Muscle of back (tissue), 3 donors: ENCODE measurements at regions not wholly inside any gene's neighbourhood (a gene's known extent, or its start where the extent isn't known, plus 50 kb on each side); places are given as distances from the start of the nearest gene placed in this dataset.

Source experiments
- DNase-seq, 3 donors: peaks; one replicate each; pipeline versions ENCODE4 v3.0.0 to v3.0.0-alpha.2; 2013

DNA sequence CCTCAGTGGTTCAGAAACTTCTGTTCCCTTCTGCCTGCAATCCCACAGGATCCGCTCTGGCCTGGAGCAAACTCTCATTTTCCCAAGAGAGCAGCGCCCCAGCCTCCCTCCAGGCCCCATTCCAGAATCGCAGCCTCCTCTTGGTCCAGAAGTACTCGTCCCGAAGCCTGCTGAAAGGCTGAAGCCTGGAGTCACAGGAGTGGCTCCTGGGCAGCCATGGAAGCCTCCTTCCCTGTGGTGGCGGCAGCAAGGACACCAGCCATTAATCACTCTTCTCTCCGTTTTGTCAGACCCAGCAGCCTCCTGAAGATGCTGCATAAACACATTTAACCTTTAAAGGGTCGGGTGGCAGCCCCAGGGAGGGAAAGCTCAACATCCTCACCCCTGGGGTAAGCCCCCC is 66.9 kb upstream of the TNRC6C start:
- no peak for DNase-seq

DNA sequence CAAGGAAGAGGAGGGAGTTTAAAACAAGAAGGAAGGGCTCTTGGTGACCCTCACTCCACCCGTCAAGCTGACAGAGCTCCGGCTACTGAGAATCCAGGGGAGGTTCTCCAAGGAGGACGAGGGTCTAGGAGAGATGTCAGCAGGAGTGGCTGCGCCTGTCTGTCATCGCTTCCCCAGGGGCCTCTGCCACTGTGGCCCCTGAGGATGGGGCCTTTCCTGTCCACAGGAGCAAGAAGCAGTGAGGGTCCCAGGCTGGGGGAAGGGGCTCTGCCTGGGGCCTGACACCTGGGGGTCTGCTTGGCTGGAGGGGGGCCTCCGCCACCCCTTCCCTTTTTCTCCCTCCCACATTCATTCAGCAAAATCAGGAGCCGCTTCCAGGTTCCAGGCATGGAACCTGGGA is 66.5 kb upstream of the TNRC6C start:
- no peak for DNase-seq

DNA sequence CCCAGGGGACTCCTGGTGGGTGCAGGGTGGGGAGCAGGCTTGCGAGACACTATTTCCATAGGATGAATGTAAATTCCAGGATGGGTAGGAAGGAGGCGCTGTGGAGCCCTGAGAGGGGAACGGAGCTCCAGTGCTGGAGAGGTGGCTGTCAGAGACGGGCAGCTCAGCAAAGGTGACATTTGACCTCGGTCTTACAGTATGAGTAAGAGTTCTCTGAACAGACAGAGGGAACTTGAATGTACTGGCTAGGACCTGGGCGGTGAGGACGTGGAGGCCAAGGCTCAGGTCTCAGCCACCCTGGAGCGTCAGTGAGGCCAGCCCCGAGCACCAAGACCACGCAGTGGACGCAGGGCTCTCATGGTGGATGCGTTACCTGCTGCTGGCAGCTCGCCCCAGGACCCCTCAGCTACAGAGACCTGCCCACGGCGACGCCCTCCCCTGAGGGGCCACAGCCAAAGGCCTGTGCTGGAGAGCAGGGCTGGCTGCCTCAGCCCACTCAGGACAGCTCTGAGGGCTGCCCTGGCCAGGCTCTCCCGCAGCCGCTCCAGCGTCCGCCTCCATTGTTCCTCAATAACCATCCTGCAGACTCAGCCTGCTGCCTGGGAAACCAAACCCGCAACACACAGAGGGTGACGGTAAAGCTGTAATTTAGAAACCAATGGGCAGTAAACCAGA is 65.9 kb upstream of the TNRC6C start:
- no peak for DNase-seq

DNA sequence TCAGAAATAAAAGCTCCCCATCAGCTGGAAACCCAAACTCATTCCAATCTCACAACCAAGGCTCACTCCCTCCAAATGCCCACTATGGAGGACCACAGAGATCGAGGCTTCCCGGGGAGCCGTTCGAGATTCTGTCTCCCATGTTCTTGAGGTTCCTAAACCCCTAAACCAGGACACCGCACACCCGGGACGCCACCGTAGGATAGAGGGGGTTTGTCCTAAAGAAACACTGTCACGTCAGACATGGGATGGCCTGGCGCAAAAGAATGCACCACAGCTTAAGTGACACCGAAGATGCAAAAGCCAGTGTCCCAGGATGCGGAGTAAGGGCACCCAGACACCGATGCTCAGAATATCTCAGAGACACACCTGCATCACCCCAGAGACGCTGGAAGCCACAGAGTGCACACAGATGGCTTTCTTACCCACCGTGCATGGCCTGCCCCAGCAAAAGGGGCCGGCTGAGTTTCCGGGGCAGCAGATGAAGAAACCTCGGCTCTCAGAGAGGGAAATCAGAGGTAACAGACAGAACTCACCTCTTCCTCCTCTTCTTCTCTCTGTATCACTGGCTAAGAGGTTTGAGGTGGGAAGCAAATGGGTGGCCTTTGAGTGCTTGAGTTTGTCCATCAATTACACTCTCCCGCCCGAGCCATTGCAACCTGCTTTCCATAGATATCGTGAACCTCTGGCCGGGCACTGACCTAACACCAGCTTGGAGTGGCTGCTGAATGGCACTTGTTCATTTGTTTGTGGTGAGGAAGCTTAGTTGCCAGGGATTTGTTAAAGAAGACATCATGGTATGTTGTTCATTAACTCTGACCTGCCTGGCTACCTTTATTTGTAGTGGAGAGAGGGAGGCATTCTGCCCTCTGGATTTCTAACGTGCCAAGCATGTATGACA is 65.1 kb upstream of the TNRC6C start:
- DNase-seq = no peak

DNA sequence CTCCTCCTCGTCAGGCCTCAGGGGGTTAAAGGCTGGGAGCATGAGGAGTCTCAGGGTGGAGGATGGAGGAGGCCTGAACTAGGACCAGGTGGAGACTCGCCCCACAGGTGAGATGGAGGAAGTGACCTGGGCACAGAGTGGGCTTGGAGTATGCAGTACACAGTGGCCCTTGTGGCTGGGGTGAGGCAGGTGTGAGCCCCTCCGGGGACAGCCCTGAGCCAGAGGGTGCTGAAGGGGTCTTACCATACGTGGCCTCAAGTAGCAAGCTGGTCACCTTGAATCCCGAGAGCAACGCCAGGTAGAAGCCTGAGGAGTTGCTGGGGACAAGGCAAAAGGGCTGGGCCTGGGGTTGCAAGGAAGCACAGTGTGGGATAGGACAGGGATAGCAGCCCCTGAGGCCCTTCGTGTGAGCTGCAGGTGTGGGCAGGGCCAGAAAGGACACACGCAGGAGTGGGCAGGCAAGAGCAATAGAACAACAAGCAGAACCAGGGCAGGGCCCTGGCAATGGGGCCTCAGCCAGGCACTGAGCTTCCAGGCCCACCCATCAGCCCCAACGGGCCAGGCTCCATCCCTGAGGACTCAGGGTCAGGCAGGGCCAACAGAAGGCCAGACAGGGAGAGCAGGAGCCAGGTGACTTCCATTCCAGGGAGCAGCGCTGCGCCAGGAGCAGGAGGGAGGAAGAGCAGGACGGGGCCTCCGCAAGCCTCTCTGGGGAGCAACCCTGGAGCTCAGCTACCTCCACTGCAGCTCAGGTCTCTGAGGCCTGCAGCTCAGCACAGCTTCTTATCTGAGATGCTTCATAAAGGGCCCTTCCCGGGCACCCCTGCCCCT is 64.2 kb upstream of the TNRC6C start:
- DNase-seq = no peak

DNA sequence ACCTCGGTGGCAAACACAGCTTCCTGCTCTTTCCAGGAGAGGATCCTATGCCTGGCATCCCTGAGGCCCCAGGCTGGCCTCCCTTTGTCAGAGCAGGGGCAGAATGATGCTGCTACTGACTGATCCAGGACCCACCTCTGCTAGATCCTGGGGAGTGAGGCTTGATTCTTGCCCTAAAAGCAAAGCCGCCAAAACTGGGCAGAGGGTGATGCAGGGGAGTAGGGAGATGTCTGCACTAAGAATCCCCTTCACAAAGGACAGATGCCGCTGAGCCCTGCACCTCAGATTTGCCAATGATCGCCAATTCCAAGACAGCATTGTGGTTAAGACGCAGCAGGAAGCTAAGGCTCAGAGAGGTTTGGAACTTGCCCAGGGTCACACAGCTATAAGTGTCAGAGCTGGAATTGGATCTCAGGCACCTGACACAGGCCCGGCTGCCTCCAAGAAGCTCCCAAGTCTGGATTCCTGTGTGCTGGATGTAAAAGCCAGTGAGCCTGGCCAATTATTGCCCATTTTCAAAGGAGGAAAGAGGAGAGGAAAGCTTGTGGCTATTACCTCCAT is 60.7 kb upstream of the TNRC6C start:
- DNase-seq = no peak

DNA sequence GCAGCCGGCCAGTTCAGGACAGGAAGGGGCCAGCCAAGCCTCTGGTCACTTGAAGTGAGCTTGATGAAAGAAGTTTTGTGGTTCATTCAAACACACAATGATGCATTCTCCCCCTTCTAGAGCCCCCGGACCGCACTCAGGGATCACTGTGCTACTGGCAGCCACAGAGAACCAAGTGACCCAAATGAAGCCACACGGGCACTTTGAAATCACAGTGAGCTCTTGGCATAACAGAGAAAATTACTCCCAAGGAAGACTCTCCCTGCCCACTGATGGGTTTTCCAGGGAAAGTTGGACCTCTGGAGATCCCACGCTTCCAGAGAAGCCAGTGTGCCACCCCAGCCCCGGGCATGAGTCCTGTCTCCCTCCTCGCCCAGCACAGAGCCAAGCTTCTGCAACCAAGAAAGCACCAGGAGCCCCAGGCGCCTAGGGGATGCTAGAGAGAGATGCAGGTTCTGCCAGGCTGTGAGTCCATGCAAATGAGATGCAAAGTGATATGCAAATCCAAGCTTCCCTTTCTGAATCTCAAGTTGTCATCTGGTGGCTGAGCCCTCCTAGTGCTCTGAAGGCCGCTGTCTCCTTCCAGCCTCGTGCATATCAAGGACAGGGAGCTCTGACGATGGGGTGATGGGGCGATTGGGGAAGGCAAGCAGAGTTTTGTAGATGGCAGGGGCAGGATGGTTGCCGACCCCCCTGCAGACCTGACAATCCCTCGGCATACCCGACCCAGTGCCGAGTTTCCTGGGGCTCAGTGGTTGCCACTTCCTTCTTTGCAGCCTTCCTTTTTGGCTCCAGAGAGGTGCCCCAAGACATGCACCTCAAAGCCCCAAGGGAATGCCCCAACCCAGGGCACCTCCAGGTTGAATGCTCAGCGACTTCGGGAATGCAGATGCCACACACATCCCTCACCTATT is 59.7 kb upstream of the TNRC6C start:
- no peak for DNase-seq

DNA sequence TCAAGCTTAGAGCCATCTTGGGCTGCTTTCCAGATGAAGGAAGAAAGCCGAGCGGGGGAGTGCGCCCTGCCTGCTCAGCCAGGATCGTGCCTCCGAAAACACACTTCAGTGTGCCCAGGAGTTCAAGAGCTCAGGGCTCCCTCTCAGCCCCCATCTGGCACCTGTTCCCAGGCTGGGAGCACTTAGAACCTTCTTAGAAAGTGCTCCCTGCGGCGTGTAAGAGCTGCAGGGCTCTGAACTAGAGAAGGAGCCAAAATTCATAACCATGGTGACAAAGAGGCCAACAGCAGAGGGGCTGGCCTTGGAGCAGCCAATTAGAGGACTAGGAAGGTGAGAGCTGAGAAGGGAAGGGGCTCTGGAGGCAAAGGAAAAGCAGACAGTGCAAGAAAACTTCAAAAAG is 59.0 kb upstream of the TNRC6C start:
- peak in 1 of 3 donors; percentile 82 for DNase-seq

DNA sequence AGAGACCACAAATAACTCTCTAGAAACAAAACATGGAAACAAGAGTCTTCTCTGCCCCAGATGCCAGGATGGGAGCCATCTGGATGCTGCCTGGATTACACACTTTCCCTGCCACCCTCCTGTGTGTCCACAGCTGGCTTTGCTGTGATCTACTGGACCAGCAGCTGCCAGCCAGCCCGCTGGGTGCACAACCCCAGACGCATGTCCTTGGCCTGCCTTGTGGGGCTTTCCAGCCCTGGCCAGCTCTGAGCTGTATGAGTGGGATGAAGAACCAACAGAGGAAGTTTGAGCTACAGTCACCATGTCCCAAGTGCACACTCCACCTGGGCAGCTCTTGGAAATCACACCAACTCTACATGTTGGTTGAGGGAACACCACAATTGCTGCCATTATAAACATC is 57.0 kb upstream of the TNRC6C start:
- no peak for DNase-seq

DNA sequence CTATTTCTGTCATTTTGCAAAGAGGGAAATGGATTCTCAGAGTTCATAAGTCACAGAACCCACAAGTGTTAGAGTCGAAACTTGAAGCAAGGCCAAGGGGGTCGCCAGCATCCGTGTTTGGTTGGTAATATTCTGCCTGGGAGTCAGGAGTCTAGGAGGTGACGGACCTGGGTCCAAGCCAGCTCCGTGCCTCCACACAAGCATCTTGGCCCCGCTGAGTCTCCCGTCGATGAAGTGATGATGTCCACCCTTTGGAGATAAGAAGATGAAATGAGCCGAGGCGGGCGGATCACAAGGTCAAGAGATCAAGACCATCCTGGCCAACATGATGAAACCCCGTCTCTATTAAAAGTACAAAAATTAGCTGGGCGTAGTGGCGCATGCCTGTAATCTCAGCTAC is 53.2 kb upstream of the TNRC6C start:
- DNase-seq = no peak

DNA sequence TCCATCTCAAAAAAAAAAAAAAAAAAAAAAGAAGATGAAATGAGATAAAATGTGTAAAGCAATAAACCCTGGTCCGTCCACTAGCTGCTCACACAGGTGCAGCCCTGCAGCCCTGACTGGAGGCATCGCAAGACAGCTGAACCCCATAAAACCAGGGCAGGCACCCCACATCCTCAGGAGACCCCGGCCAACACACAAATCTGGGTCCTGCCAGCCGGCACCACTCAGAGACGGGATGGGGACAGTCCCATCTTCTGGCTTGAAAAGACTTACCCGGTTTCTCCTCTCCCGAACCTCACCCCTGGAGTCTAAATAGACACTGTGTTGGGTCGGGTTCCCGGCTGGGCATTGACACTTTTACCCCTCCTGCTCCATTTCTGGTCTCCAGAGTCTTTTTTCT is 52.7 kb upstream of the TNRC6C start:
- DNase-seq = no peak

DNA sequence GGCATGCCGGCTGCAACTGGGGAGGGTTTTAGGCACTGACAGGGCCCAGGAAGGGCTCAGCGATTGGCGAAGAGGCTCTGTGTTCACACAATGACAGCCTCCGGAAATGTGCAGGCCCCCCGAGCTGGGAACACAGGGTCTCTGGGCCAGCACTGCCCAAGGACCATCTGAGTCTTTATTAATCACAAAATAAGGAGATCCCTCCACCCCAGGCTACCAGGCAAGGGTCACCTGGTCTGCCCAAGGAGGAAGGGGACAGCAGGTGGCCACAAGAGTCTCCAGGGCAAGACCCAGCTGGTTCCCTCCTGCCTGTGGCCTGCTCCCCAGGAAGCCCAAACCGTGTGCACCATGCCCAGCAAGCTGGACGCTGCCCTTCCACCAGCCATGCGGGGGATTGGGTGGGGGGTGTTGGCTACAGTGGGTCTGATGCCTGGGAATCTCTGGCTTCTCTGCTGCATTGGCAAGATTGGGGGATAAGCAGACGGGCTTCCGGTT is 52.1 kb upstream of the TNRC6C start:
- no peak for DNase-seq

DNA sequence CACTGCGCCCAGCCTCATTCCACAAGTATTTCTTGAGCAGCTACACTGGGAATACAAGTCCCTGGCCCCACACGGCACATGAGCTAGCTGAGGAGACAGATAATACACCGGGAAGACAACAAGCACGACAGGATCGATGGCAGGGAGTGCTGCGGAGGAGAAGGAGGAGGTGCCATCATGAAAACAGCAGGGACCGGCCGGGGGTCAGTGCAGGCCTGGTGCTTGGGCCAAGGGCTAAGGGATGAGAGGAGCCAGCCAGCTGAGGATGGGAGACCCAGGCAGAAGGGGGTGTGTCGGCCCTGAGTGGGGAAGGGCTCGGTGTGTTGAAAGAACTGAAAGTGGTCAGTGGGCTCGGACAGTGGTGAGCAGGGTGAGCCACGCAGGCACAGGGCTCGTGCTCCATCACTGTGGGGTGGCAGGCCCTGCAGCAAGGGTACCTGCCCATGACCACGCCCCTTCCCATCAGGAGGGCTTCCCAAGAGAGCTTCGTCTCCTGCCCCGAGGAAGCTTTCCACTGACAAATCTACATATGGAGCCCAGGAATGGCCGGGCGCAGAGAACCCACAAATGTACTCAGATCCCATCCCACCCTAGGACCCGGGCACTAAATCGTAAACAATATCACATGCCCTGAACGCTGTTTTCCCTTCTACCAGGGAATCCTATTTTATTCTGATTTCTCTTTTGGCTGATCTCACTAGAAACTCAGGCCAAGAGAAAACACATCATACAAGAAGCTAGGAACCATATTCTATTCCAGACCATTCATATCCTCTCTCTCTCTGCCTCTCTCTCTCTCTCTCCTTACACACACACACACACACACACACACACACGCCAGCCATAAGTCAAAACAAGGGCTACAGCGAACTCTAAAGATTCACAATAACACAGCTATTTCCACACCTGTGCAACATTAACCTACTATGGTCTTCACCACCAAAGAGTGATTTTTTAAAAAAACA is 50.7 kb upstream of the TNRC6C start:
- DNase-seq = peak in 1 of 3 donors; percentile 64

DNA sequence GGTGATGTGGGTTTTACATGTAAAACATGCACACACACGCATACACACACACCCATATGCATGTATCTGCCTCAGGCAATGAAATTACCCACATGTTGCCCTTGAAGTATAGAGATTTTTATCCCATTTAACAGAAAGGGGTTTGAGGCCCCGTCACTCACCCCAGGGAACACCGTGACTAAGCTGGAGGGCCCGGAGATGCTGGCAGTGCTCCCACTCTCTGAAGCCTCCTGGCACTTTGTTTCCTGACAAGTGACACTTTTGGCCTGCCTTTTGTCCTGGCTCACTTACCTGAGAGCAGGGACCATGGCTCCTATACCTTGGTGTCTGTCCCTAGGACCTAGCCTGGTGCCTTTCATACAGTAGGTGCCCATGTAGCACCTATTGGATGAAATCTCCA is 50.0 kb upstream of the TNRC6C start:
- DNase-seq = no peak
